ENCODE measurements at regions not wholly inside any gene's neighbourhood (a gene's known extent, or its start where the extent isn't known, plus 50 kb on each side); places are given as distances from the start of the nearest gene placed in this dataset.

DNA sequence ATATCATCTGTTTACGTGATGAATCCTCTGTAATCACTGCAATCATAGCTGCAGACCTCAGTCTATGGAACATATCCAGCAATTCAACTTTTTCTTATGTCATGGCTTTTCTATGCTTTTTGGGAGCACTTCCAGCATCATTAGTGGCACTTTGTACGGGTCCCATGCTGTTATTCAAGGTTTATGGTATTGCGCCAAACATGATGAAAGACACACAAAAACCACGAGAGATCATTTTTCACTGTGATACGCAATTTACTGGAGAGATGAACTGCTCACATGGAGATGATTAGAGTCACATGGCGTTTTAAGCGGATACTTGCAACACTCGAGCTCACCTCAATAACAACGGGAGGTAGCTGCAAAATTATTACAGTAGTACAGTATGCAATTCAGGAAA, 2101.7 kb upstream of the PCDH20 start:
- TF ChIP-seq CTCF (IDR thresholded peaks at IDR 0.05) (no peak), POLR2AphosphoS5 (IDR thresholded peaks at IDR 0.05) (no peak)

Measured in esophagus muscularis mucosa (tissue), 3 donors.